PFSK-1 (cell line): ENCODE measurements at regions not wholly inside any gene's neighbourhood (a gene's known extent, or its start where the extent isn't known, plus 50 kb on each side); places are given as distances from the start of the nearest gene placed in this dataset.

Experiments
- FOXP2 ChIP-seq: optimal IDR thresholded peaks from 2 replicates; pipeline ENCODE3; 2011; ENCODE audit warnings: borderline replicate concordance, control low read depth, inconsistent platforms; ENCODE audit not compliant: insufficient read depth; ENCODE audit errors: extremely low read length, extremely low read depth
- POLR2AphosphoS5 ChIP-seq: IDR thresholded peaks from 2 replicates; pipeline ENCODE4 v1.6.1; 2012; ENCODE audit warnings: low read depth, mild to moderate bottlenecking, control low read depth, low read length, moderate library complexity
- SIN3A ChIP-seq: IDR thresholded peaks from 2 replicates; pipeline ENCODE4 v1.6.1; 2012; ENCODE audit warnings: mild to moderate bottlenecking, low read length, moderate library complexity, borderline replicate concordance; ENCODE audit not compliant: insufficient read depth
- TAF1 ChIP-seq: IDR thresholded peaks from 2 replicates; pipeline ENCODE4 v1.6.1; 2012; ENCODE audit warnings: low read length, control low read depth, borderline replicate concordance; ENCODE audit not compliant: insufficient read depth
- TF ChIP-seq, protein P1 (sequence below), 2 experiments: IDR thresholded peaks; 2 replicates each; pipeline versions ENCODE4 v1.6.1 to v1.8.0; 2011 to 2012; ENCODE audit warnings: low read depth in 2 of 2, low read length in 2 of 2, control low read depth in 1 of 2, inconsistent platforms in 1 of 2, mild to moderate bottlenecking in 1 of 2, moderate library complexity in 1 of 2; ENCODE audit not compliant: insufficient read depth in 1 of 2

- no peak for TF ChIP-seq TAF1
- TF ChIP-seq POLR2AphosphoS5, result no peak
- TF ChIP-seq FOXP2, result no peak
- TF ChIP-seq, protein P1, sequence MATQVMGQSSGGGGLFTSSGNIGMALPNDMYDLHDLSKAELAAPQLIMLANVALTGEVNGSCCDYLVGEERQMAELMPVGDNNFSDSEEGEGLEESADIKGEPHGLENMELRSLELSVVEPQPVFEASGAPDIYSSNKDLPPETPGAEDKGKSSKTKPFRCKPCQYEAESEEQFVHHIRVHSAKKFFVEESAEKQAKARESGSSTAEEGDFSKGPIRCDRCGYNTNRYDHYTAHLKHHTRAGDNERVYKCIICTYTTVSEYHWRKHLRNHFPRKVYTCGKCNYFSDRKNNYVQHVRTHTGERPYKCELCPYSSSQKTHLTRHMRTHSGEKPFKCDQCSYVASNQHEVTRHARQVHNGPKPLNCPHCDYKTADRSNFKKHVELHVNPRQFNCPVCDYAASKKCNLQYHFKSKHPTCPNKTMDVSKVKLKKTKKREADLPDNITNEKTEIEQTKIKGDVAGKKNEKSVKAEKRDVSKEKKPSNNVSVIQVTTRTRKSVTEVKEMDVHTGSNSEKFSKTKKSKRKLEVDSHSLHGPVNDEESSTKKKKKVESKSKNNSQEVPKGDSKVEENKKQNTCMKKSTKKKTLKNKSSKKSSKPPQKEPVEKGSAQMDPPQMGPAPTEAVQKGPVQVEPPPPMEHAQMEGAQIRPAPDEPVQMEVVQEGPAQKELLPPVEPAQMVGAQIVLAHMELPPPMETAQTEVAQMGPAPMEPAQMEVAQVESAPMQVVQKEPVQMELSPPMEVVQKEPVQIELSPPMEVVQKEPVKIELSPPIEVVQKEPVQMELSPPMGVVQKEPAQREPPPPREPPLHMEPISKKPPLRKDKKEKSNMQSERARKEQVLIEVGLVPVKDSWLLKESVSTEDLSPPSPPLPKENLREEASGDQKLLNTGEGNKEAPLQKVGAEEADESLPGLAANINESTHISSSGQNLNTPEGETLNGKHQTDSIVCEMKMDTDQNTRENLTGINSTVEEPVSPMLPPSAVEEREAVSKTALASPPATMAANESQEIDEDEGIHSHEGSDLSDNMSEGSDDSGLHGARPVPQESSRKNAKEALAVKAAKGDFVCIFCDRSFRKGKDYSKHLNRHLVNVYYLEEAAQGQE (IDR thresholded peaks at IDR 0.05; ENCODE audit: insufficient read depth in 1 of 2, low read depth in 2 of 2, low read length in 2 of 2), result no peak
- TF ChIP-seq SIN3A, result no peak
Measured at GRCh38 chrX:40816906-40817305, 81.6 kb upstream of the MED14 start.

DNA sequence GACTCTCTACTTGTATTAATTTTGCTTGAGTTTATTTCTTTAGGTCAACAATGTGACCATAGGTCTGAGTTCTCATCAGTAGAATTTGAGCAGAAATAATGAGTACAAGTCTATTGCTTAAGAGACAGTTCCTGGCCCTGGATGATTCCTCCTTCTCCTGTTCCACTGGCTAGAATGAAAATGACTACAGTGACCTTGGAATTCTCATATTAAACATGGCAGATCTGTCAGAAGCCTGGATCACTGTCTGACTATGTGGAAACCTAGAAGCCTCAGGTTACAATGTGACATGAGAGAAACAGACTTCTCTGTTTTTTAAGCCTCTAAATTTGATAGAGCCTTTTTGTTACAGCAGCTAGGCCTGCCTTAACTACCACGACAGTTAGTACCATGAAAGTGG, 82.9 kb upstream of the MED14 start:
- TF ChIP-seq TAF1, result no peak
- TF ChIP-seq, protein P1 (IDR thresholded peaks at IDR 0.05; ENCODE audit: insufficient read depth in 1 of 2, low read depth in 2 of 2, low read length in 2 of 2), result no peak
- no peak for TF ChIP-seq FOXP2
- TF ChIP-seq SIN3A, result no peak
- TF ChIP-seq POLR2AphosphoS5, result no peak

DNA sequence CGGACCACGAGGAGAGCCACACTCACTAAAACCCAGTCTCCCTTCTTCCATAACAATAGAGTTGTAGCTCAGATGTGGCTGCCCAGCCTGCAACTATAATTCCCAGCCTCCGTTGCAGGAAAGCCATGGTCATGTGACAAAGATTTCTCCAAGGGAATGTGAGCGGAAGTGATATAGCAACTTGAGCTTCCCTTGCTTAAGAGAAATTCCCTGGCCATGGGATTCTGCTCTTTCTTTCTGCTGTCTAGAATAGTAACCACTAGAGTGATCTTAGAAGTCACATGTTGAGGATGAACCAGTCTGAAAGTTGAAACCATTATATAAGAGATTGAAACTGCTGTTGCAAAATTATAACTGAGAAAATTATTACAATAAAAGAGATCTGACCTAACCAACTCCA, 86.4 kb upstream of the MED14 start:
- TF ChIP-seq FOXP2 (no peak), POLR2AphosphoS5 (no peak)

- TF ChIP-seq SIN3A (no peak), TAF1 (no peak), POLR2AphosphoS5 (no peak), FOXP2 (no peak)
- TF ChIP-seq, protein P1 (IDR thresholded peaks at IDR 0.05; ENCODE audit: insufficient read depth in 1 of 2, low read depth in 2 of 2, low read length in 2 of 2), result no peak
Measured at GRCh38 chrX:40827331-40827730, 92.0 kb upstream of the MED14 start.

GRCh38 chrX:40831750-40832149, 96.4 kb upstream of the MED14 start:
- TF ChIP-seq FOXP2, result no peak
- TF ChIP-seq, protein P1 (IDR thresholded peaks at IDR 0.05; ENCODE audit: insufficient read depth in 1 of 2, low read depth in 2 of 2, low read length in 2 of 2), result no peak
- TF ChIP-seq TAF1, result no peak
- TF ChIP-seq SIN3A, result no peak
- TF ChIP-seq POLR2AphosphoS5, result no peak
